Mesothelial cell of epicardium (in vitro differentiated cells): ENCODE measurements at regions not wholly inside any gene's neighbourhood (a gene's known extent, or its start where the extent isn't known, plus 50 kb on each side); places are given as distances from the start of the nearest gene placed in this dataset.

Source experiments
- DNase-seq, 2 experiments: peaks; one replicate each; pipeline ENCODE4 v3.0.0; 2021; ENCODE audit warnings: low spot score in 2 of 2; ENCODE audit not compliant: unreplicated experiment in 2 of 2
- H3K27ac Mint-ChIP-seq: 2 replicates; pipeline ENCODE4 v1.8.0; 2021; ENCODE audit warnings: mixed read lengths
- H3K27me3 Mint-ChIP-seq: 2 replicates; pipeline ENCODE4 v1.8.0; 2021; ENCODE audit warnings: low read depth, mixed read lengths
- H3K36me3 Mint-ChIP-seq: 2 replicates; pipeline ENCODE4 v1.8.0; 2021; ENCODE audit warnings: mixed read lengths
- H3K4me1 Mint-ChIP-seq: 2 replicates; pipeline ENCODE4 v1.8.0; 2021; ENCODE audit warnings: mixed read lengths
- H3K4me3 Mint-ChIP-seq: 2 replicates; pipeline ENCODE4 v1.8.0; 2021; ENCODE audit warnings: mild to moderate bottlenecking, moderate library complexity, mixed read lengths
- H3K9me3 Mint-ChIP-seq: 2 replicates; pipeline ENCODE4 v1.8.0; 2021; ENCODE audit warnings: mixed read lengths
- TF ChIP-seq, protein P1 (sequence below): fragments of 200-600 bp; sonication (generic); IDR thresholded peaks from one replicate; pipeline ENCODE4 v1.5.0; 2021; ENCODE audit warnings: antibody characterized with exemption; ENCODE audit not compliant: unreplicated experiment

DNA sequence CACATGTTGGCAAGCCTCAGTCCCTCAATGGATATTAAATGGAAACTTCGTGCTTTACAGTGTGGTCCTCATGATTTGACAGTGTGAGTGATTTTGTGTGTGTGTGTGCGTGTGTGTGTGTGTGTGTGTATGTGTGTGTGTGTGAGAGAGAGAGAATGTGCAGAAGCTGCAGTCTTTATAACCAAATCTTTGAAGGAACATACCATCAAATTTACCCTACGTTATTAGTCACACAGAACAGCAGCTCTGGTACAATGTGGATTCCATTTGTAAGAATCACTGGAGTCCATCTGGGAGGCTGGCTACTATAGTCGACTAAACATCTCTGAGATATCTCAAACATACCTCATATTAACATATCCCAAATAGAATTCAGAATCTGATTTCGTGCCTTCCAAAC is 928.0 kb upstream of the POT1 start:
- Mint-ChIP-seq H3K27ac (no peak overlapping the region), H3K36me3 (no peaks in the 10 kb centered on the region), H3K9me3 (peaks cover 6% of the 10 kb centered on the region), H3K4me1 (no peaks in the 10 kb centered on the region), H3K4me3 (no peak overlapping the region), H3K27me3 (no peaks in the 10 kb centered on the region)
- TF ChIP-seq, protein P1, sequence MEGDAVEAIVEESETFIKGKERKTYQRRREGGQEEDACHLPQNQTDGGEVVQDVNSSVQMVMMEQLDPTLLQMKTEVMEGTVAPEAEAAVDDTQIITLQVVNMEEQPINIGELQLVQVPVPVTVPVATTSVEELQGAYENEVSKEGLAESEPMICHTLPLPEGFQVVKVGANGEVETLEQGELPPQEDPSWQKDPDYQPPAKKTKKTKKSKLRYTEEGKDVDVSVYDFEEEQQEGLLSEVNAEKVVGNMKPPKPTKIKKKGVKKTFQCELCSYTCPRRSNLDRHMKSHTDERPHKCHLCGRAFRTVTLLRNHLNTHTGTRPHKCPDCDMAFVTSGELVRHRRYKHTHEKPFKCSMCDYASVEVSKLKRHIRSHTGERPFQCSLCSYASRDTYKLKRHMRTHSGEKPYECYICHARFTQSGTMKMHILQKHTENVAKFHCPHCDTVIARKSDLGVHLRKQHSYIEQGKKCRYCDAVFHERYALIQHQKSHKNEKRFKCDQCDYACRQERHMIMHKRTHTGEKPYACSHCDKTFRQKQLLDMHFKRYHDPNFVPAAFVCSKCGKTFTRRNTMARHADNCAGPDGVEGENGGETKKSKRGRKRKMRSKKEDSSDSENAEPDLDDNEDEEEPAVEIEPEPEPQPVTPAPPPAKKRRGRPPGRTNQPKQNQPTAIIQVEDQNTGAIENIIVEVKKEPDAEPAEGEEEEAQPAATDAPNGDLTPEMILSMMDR: no peak
- no peak for DNase-seq

DNA sequence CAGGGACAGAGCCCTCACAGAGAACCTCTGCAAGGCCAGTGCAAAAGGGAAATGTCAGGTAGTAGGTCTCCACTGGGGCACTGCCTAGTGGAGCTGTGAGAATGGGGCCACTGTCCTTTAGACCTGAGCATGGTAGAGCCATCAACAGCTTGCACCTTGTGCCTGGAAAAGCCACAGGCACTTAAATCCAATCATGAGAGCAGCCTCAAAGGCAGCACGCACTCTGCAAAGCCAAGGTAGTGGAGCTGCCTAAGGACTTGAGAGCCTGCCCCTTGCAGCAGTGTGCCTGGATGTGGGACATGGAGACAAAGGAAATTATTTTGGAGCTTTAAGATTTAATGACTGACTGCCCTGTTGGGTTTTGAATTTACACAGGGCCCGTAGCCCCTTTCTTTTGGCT is 918.5 kb upstream of the POT1 start:
- no peak for DNase-seq
- Mint-ChIP-seq H3K36me3 (no peaks in the 10 kb centered on the region), H3K27ac (no peak overlapping the region), H3K9me3 (peaks cover 17% of the 10 kb centered on the region), H3K4me1 (no peaks in the 10 kb centered on the region), H3K4me3 (no peak overlapping the region), H3K27me3 (no peaks in the 10 kb centered on the region)
- TF ChIP-seq, protein P1: no peak

DNA sequence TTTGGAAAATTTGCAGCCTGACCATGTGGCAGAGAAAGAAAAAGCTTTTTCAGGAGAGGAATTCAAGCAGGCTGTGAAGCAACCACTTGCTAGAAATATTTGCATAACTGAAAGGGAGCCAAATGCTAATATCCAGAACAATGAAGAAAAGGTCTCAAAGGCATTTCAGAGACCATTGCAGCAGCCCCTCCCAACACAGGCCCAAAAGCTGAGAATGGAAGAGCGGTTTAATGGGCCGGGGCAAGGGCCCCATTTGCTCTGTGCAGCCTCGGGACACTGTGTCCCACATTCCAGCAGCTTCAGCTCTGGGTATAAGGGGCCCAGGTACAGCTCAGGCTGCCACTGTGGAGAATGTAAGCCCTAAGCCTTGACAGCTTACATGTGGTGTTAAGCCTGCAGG is 918.1 kb upstream of the POT1 start:
- H3K9me3 Mint-ChIP-seq: peaks cover 17% of the 10 kb centered on the region
- no peaks in the 10 kb centered on the region for H3K36me3 Mint-ChIP-seq
- DNase-seq: no peak
- H3K4me3 Mint-ChIP-seq: no peak overlapping the region
- H3K4me1 Mint-ChIP-seq: no peaks in the 10 kb centered on the region
- TF ChIP-seq, protein P1: no peak
- H3K27ac Mint-ChIP-seq: no peak overlapping the region
- H3K27me3 Mint-ChIP-seq: no peaks in the 10 kb centered on the region

DNA sequence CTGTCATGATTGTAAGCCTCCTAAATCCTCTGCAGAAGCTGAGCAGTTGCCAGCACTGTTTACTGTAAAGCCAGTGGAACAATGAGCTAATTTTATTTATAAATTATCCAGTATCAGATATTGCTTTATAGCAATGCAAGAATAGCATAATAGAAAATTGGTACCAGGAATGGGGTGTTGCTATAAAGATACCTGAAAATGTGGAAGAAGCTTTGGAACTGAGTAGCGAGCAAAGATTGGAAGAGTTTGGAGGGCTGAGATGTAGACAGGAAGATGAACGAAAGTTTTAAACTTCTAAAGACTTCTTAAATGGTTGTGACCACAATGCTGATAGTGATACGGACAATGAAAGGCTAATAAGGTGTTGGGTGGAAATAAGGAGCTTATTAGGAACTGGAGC is 917.4 kb upstream of the POT1 start:
- DNase-seq: no peak
- no peak overlapping the region for H3K27ac Mint-ChIP-seq
- TF ChIP-seq, protein P1: no peak
- H3K9me3 Mint-ChIP-seq: peaks cover 17% of the 10 kb centered on the region
- H3K4me3 Mint-ChIP-seq: no peak overlapping the region
- H3K4me1 Mint-ChIP-seq: no peaks in the 10 kb centered on the region
- H3K27me3 Mint-ChIP-seq: no peaks in the 10 kb centered on the region
- H3K36me3 Mint-ChIP-seq: no peaks in the 10 kb centered on the region

DNA sequence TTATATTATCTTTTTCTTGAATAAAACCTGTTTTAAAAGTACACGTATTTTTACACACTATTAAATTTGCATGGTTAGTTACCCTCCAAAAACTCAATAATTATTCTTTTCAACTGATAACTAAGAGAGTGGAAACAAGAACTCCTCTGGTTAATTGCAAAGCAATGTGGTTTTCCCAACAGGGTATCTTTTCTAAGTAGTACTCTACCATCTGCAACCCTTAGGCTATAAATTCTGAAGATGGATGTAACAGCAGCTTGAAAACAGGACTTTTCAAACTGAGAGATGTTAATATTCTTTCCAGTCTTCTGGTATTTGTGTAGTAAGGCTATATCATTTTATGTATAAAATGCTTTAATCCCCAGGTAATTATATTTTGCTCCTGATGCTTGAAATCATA is 916.1 kb upstream of the POT1 start:
- TF ChIP-seq, protein P1: no peak
- Mint-ChIP-seq H3K27me3 (no peaks in the 10 kb centered on the region), H3K27ac (no peak overlapping the region), H3K36me3 (no peaks in the 10 kb centered on the region), H3K4me3 (no peak overlapping the region), H3K9me3 (peaks cover 17% of the 10 kb centered on the region), H3K4me1 (no peaks in the 10 kb centered on the region)
- no peak for DNase-seq

DNA sequence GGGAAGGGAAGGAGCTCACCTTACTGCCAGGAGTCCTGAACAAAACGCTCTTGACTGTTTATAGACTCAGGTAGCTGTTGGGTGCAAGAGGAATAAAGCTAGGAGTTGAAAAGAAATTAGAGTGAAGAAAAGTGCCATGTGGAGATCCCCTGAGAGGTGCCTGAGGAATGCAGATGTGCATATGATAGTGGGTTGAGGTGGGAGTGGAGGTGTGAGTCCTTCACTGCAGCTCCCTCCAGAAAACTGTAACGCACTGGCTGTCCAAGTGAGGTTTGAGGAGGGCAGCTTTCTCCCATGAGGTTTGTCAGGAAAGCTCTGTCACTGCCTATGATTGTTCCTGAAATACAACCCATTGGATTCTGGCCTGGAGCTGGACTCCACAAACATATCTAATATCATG is 904.8 kb upstream of the POT1 start:
- no peak overlapping the region for H3K27ac Mint-ChIP-seq
- no peak overlapping the region for H3K4me3 Mint-ChIP-seq
- H3K9me3 Mint-ChIP-seq: peaks cover 26% of the 10 kb centered on the region
- TF ChIP-seq, protein P1: no peak
- no peaks in the 10 kb centered on the region for H3K27me3 Mint-ChIP-seq
- H3K4me1 Mint-ChIP-seq: no peaks in the 10 kb centered on the region
- DNase-seq: no peak
- no peaks in the 10 kb centered on the region for H3K36me3 Mint-ChIP-seq
